HUES64 (cell line): ENCODE measurements at regions not wholly inside any gene's neighbourhood (a gene's known extent, or its start where the extent isn't known, plus 50 kb on each side); places are given as distances from the start of the nearest gene placed in this dataset.

ENCODE experiments used
- H3K27ac ChIP-seq: 2 replicates; pipeline ENCODE4 v1.7.0; 2013; ENCODE audit warnings: low read depth, low read length, inconsistent platforms
- H3K27me3 ChIP-seq: 2 replicates; pipeline ENCODE4 v1.6.1; 2013; ENCODE audit warnings: mild to moderate bottlenecking, low read length; ENCODE audit not compliant: insufficient read depth
- H3K36me3 ChIP-seq: 2 replicates; pipeline ENCODE4 v1.6.1; 2013; ENCODE audit warnings: mild to moderate bottlenecking, low read length; ENCODE audit not compliant: insufficient read depth
- H3K4me1 ChIP-seq: 2 replicates; pipeline ENCODE4 v1.6.1; 2013; ENCODE audit warnings: mild to moderate bottlenecking, low read length, moderate library complexity; ENCODE audit not compliant: insufficient read depth
- H3K4me3 ChIP-seq: 2 replicates; pipeline ENCODE4 v1.5.1; 2013; ENCODE audit warnings: mild to moderate bottlenecking, low read length, moderate library complexity
- H3K9ac ChIP-seq: 2 replicates; pipeline ENCODE4 v1.6.1; 2013; ENCODE audit warnings: mild to moderate bottlenecking, low read depth, low read length
- H3K9me3 ChIP-seq: 2 replicates; pipeline ENCODE4 v1.6.1; 2013; ENCODE audit warnings: low read depth, low read length; ENCODE audit not compliant: insufficient read depth
- WGBS: fragments of 150-250, 120-280 bp; methylation state at CpG from one replicate; pipeline ENCODE4 v1.1.7; 2013; ENCODE audit warnings: missing lambda C conversion rate; 5-methylcytosine and 5-hydroxymethylcytosine counted together

GRCh38 chr10:28948046-28948445 is 270.7 kb downstream of the BAMBI start:
- Histone ChIP-seq H3K27me3 (no peaks in the 10 kb centered on the region), H3K9ac (no peak overlapping the region), H3K27ac (no peak overlapping the region), H3K36me3 (no peaks in the 10 kb centered on the region), H3K4me1 (no peaks in the 10 kb centered on the region), H3K9me3 (peaks cover 3% of the 10 kb centered on the region; the same call in 1 of the 2 replicates), H3K4me3 (no peak overlapping the region)
- 97% methylated on average over 1 of the region's 1 CpG for WGBS

- H3K4me1 ChIP-seq, result no peaks in the 10 kb centered on the region
- no peak overlapping the region for H3K27ac ChIP-seq
These were observed 272.0 kb downstream of the BAMBI start for GRCh38 chr10:28949005-28950004.

GRCh38 chr10:28951484-28951883 is 274.2 kb downstream of the BAMBI start:
- no peaks in the 10 kb centered on the region for H3K27me3 ChIP-seq
- H3K4me1 ChIP-seq, result no peaks in the 10 kb centered on the region
- H3K9ac ChIP-seq, result no peak overlapping the region
- no peak overlapping the region for H3K27ac ChIP-seq
- 89% methylated on average over 6 of the region's 6 CpGs for WGBS
- H3K9me3 ChIP-seq, result no peaks in the 10 kb centered on the region
- no peak overlapping the region for H3K4me3 ChIP-seq
- H3K36me3 ChIP-seq, result no peaks in the 10 kb centered on the region

More at GRCh38 chr10:28949005-28950004, 272.0 kb downstream of the BAMBI start:
- no peak overlapping the region for H3K9ac ChIP-seq
- H3K36me3 ChIP-seq, result no peaks in the 10 kb centered on the region
- peaks cover 3% of the 10 kb centered on the region; the same call in 1 of the 2 replicates for H3K9me3 ChIP-seq
- no peaks in the 10 kb centered on the region for H3K27me3 ChIP-seq
- no peak overlapping the region for H3K4me3 ChIP-seq
- 89% methylated on average over 6 of the region's 8 CpGs for WGBS

- no peaks in the 10 kb centered on the region for H3K36me3 ChIP-seq
- no peaks in the 10 kb centered on the region for H3K4me1 ChIP-seq
- no peak overlapping the region for H3K27ac ChIP-seq
- H3K4me3 ChIP-seq, result no peak overlapping the region
- no peaks in the 10 kb centered on the region for H3K9me3 ChIP-seq
- H3K9ac ChIP-seq, result no peak overlapping the region
- no peaks in the 10 kb centered on the region for H3K27me3 ChIP-seq
These were observed 275.2 kb downstream of the BAMBI start for GRCh38 chr10:28952523-28952922.

- H3K9ac ChIP-seq, result no peak overlapping the region
- H3K4me1 ChIP-seq, result no peaks in the 10 kb centered on the region
- no peak overlapping the region for H3K27ac ChIP-seq
- no peaks in the 10 kb centered on the region for H3K27me3 ChIP-seq
- H3K9me3 ChIP-seq, result no peaks in the 10 kb centered on the region
- H3K36me3 ChIP-seq, result no peaks in the 10 kb centered on the region
- WGBS, result no CpG with 5 or more reads among the region's 2 CpGs
- no peak overlapping the region for H3K4me3 ChIP-seq
These were observed 276.9 kb downstream of the BAMBI start for GRCh38 chr10:28954211-28954610.

GRCh38 chr10:28958468-28958867 is 281.1 kb downstream of the BAMBI start:
- H3K36me3 ChIP-seq, result no peaks in the 10 kb centered on the region
- H3K9ac ChIP-seq, result no peak overlapping the region
- H3K27me3 ChIP-seq, result no peaks in the 10 kb centered on the region
- H3K4me3 ChIP-seq, result no peak overlapping the region
- no peaks in the 10 kb centered on the region for H3K9me3 ChIP-seq
- no peak overlapping the region for H3K27ac ChIP-seq
- no peaks in the 10 kb centered on the region for H3K4me1 ChIP-seq

GRCh38 chr10:28959850-28960501 is 282.7 kb downstream of the BAMBI start:
- Histone ChIP-seq H3K27ac (no peak overlapping the region), H3K9me3 (no peaks in the 10 kb centered on the region), H3K9ac (no peak overlapping the region), H3K4me1 (0 out of 2 replicates have a peak, but pooled peaks cover 5% of the 10 kb centered on the region), H3K36me3 (no peaks in the 10 kb centered on the region), H3K27me3 (no peaks in the 10 kb centered on the region), H3K4me3 (no peak overlapping the region)
- WGBS, result 93% methylated on average over 6 of the region's 7 CpGs

- 97% methylated on average over 3 of the region's 4 CpGs for WGBS
- Histone ChIP-seq H3K4me3 (no peak overlapping the region), H3K9ac (no peak overlapping the region), H3K36me3 (no peaks in the 10 kb centered on the region), H3K27me3 (no peaks in the 10 kb centered on the region), H3K4me1 (0 out of 2 replicates have a peak, but pooled peaks cover 5% of the 10 kb centered on the region), H3K27ac (no peak overlapping the region), H3K9me3 (no peaks in the 10 kb centered on the region)
These were observed 285.4 kb downstream of the BAMBI start for GRCh38 chr10:28962768-28963167.

GRCh38 chr10:28963539-28964221 is 286.4 kb downstream of the BAMBI start:
- no peak overlapping the region for H3K9ac ChIP-seq
- H3K27me3 ChIP-seq, result no peaks in the 10 kb centered on the region
- no peaks in the 10 kb centered on the region for H3K9me3 ChIP-seq
- WGBS, result 96% methylated on average over 5 of the region's 5 CpGs
- H3K27ac ChIP-seq, result no peak overlapping the region
- H3K4me3 ChIP-seq, result no peak overlapping the region
- 0 out of 2 replicates have a peak, but pooled peaks cover 5% of the 10 kb centered on the region for H3K4me1 ChIP-seq
- H3K36me3 ChIP-seq, result no peaks in the 10 kb centered on the region

- Histone ChIP-seq H3K4me3 (no peak overlapping the region), H3K36me3 (no peaks in the 10 kb centered on the region), H3K4me1 (0 out of 2 replicates have a peak, but pooled peaks cover 5% of the 10 kb centered on the region), H3K9me3 (no peaks in the 10 kb centered on the region), H3K27me3 (no peaks in the 10 kb centered on the region), H3K9ac (no peak overlapping the region), H3K27ac (no peak overlapping the region)
- WGBS, result 99% methylated on average over 2 of the region's 3 CpGs
These were observed 288.6 kb downstream of the BAMBI start for GRCh38 chr10:28965937-28966336.

GRCh38 chr10:28967031-28967430 is 289.7 kb downstream of the BAMBI start:
- Histone ChIP-seq H3K4me1 (0 out of 2 replicates have a peak, but pooled peaks cover 5% of the 10 kb centered on the region), H3K27ac (no peak overlapping the region), H3K36me3 (no peaks in the 10 kb centered on the region), H3K27me3 (no peaks in the 10 kb centered on the region), H3K9ac (no peak overlapping the region), H3K4me3 (no peak overlapping the region), H3K9me3 (no peaks in the 10 kb centered on the region)
- WGBS, result 97% methylated on average over 2 of the region's 2 CpGs
